GM10266 (cell line): ENCODE measurements at regions not wholly inside any gene's neighbourhood (a gene's known extent, or its start where the extent isn't known, plus 50 kb on each side); places are given as distances from the start of the nearest gene placed in this dataset.
"Not testable (repeated sequence)": the region's sequence is repeated elsewhere in the genome, so short reads cannot be mapped to it uniquely, and the experiment has no call there.

Experiments used
- DNase-seq: peaks from one replicate; pipeline ENCODE4 v3.0.0; 2012; ENCODE audit errors: extremely low spot score
- TF ChIP-seq, protein P1 (sequence below): IDR thresholded peaks from 2 replicates; pipeline ENCODE4 v1.5.1; 2012; ENCODE audit warnings: mild to moderate bottlenecking, low read depth; ENCODE audit not compliant: control insufficient read depth, insufficient read depth; ENCODE audit errors: missing control alignments

DNA sequence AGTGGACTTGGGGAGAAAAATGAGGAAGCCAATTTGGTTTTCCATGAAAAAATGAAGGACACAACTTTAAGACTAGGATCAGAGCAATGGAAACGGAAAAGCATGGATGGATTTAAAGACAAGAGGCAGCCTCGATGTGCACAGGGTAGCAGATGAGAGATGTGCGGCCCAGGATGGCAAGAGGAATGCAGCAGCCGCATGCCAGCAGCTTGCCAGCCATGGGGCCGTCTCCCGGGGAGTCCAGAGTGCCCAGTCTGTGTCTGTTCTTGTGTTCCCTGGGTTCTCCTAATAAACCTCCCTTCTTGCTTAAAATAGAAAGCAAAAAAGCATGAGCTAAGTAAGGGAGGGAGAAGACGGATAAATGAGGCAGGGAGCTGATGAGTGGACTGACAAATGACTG lies 68.0 kb upstream of the IQSEC1 start:
- DNase-seq = no peak
- TF ChIP-seq, protein P1, sequence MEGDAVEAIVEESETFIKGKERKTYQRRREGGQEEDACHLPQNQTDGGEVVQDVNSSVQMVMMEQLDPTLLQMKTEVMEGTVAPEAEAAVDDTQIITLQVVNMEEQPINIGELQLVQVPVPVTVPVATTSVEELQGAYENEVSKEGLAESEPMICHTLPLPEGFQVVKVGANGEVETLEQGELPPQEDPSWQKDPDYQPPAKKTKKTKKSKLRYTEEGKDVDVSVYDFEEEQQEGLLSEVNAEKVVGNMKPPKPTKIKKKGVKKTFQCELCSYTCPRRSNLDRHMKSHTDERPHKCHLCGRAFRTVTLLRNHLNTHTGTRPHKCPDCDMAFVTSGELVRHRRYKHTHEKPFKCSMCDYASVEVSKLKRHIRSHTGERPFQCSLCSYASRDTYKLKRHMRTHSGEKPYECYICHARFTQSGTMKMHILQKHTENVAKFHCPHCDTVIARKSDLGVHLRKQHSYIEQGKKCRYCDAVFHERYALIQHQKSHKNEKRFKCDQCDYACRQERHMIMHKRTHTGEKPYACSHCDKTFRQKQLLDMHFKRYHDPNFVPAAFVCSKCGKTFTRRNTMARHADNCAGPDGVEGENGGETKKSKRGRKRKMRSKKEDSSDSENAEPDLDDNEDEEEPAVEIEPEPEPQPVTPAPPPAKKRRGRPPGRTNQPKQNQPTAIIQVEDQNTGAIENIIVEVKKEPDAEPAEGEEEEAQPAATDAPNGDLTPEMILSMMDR = no peak

DNA sequence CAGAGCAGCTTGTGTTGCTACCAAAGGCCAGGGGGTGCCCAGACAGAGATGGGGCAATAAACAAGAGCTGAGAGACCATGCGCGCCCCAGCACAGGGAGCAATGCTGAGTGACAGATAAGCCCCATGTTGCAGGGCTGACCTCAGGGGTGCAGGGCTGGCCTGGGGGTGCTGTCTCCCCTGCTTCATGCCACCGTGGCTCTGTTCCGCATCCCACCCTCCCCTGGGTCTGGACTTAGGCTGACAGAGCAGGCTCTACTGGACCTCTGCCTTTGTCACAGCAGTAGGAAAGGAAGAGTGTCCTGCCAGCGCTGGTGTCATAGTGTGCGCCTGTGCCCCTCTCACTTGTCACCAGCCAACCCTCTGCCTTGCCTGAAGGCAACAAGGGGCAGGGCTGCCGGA lies 67.4 kb upstream of the IQSEC1 start:
- TF ChIP-seq, protein P1 = no peak
- no peak for DNase-seq

DNA sequence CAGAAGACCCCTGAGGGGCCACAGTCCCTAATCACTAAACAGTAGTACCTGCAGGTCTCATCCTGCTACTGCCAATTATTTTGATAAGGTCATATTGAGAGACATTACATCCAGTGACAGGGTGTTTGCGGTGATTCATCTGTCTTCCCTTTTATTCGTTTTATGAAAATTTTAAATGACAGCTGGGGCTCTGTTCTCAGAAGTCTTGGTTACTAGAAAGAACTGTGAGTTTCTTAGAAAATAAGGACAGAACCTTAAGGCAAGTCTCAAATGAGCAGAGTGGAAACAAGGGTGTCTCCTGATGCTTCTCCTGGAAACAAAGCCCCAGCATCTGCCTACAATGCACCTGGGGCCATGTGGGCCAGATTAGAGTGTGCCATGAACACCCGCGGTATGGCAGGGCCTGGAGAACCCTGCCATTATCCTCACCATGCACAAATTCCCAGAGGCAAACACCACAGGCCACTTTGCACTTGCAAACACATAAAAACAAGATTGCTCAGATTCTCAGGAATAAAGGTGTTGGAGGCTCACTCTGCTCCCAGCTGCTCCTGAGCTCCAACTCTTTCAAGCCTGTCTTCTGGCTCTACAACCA lies 66.3 kb upstream of the IQSEC1 start:
- TF ChIP-seq, protein P1 = no peak
- no peak for DNase-seq

DNA sequence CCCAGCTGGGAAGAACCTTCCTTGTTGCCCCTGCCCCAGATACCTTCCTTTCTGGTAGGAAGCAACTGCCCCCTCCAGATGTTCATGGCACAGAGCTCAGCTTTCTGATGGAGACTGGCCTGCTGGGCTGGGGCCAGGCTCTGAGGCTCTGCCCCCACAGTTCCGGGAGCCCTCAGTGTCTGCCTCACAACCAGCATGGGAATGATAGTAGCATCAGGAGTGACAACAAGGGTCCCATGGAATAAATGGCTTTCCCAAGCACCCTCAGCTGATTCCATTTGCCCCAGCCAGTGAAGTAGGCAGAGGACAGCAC lies 65.6 kb upstream of the IQSEC1 start:
- DNase-seq = no peak
- TF ChIP-seq, protein P1 = no peak

GRCh38 chr3:13137941-13138832 lies 65.0 kb upstream of the IQSEC1 start:
- TF ChIP-seq, protein P1 = no peak
- DNase-seq = no peak

- DNase-seq = not testable (repeated sequence)
These were observed 63.6 kb upstream of the IQSEC1 start for GRCh38 chr3:13136848-13137247.

- DNase-seq = no peak
- TF ChIP-seq, protein P1 = no peak
These were observed 63.2 kb upstream of the IQSEC1 start for GRCh38 chr3:13136426-13136825.
